Gastroesophageal sphincter (tissue), 3 donors: ENCODE measurements at regions not wholly inside any gene's neighbourhood (a gene's known extent, or its start where the extent isn't known, plus 50 kb on each side); places are given as distances from the start of the nearest gene placed in this dataset.

Experiments used
- POLR2A ChIP-seq, 2 donors: fragments of 450-650 bp; IDR thresholded peaks; one replicate each; pipeline ENCODE4 v1.6.1; 2017; ENCODE audit warnings: antibody characterized with exemption in 2 of 2, mild to moderate bottlenecking in 2 of 2, moderate library complexity in 1 of 2
- TF ChIP-seq, protein P1 (sequence below), 4 experiments: fragments of 200-600 bp in 2 of 4; fragments of 450-650 bp in 2 of 4; sonication (generic) in 1 of 4; IDR thresholded peaks; one replicate each; pipeline ENCODE4 v1.5.1; 2017 to 2019; ENCODE audit warnings: antibody characterized with exemption in 4 of 4, mild to moderate bottlenecking in 2 of 4, moderate library complexity in 2 of 4

DNA sequence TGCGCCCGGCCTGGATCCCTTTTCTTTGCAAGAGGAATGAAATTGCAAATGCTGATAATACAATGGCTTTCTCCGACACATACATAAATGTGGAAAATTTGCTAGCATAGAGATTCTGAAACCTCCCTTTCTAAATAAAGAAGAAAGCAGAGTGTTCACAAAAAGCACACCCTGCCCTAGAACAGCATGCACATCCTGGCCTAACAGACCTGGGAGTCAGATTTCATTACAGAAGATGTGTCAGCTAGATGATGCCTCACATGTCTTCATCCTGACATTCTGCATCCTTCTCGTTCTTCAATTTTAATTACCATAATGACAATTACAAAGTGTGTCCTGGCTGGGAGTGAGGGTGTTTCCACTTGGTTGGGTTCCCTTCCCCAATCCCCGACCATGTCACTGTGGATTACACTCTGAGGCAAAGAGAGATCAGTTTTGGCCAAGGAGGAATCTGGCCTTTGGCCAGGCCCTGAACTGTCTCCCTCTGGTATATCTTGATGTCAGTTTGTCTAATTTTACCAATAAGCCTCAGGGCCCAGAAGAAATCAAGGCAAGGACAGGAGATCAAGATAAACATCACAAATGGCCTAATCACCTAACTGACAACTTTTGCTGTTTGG lies 104.9 kb upstream of the SPATA12 start:
- TF ChIP-seq, protein P1, sequence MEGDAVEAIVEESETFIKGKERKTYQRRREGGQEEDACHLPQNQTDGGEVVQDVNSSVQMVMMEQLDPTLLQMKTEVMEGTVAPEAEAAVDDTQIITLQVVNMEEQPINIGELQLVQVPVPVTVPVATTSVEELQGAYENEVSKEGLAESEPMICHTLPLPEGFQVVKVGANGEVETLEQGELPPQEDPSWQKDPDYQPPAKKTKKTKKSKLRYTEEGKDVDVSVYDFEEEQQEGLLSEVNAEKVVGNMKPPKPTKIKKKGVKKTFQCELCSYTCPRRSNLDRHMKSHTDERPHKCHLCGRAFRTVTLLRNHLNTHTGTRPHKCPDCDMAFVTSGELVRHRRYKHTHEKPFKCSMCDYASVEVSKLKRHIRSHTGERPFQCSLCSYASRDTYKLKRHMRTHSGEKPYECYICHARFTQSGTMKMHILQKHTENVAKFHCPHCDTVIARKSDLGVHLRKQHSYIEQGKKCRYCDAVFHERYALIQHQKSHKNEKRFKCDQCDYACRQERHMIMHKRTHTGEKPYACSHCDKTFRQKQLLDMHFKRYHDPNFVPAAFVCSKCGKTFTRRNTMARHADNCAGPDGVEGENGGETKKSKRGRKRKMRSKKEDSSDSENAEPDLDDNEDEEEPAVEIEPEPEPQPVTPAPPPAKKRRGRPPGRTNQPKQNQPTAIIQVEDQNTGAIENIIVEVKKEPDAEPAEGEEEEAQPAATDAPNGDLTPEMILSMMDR (IDR thresholded peaks at IDR 0.05), result no peak
- TF ChIP-seq POLR2A (IDR thresholded peaks at IDR 0.05), result no peak
